ENCODE measurements at regions not wholly inside any gene's neighbourhood (a gene's known extent, or its start where the extent isn't known, plus 50 kb on each side); places are given as distances from the start of the nearest gene placed in this dataset.

DNA sequence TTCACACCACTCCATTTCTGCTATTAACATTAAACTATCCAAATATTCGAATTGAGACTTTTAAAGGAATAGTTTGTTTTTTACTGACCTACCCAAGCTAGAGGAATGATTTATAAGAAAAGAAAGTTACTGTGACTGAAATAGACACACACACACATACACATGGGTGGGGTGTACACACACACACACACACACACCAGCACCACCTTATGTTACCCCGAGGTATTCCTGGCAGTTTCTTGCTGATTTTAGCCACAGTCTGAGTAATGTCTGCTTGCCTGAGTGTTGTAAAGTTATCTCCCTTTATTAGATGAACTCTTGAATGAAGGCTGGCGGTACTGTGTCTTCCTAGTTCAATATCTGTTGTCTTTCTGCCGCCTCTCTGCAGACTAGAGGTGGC, 91.3 kb upstream of the PRKG1 start:
- H3K9me3 ChIP-seq: no peaks in the 10 kb centered on the region
- no peaks in the 10 kb centered on the region for H3K36me3 ChIP-seq
- DNase-seq: no peak
- H3K27ac ChIP-seq: no peak overlapping the region
- no peaks in the 10 kb centered on the region for H3K27me3 ChIP-seq
- peaks cover 0 to 12% (median 0%) of the 10 kb centered on the region in 4 donors for H3K4me1 ChIP-seq
- TF ChIP-seq, protein P1, sequence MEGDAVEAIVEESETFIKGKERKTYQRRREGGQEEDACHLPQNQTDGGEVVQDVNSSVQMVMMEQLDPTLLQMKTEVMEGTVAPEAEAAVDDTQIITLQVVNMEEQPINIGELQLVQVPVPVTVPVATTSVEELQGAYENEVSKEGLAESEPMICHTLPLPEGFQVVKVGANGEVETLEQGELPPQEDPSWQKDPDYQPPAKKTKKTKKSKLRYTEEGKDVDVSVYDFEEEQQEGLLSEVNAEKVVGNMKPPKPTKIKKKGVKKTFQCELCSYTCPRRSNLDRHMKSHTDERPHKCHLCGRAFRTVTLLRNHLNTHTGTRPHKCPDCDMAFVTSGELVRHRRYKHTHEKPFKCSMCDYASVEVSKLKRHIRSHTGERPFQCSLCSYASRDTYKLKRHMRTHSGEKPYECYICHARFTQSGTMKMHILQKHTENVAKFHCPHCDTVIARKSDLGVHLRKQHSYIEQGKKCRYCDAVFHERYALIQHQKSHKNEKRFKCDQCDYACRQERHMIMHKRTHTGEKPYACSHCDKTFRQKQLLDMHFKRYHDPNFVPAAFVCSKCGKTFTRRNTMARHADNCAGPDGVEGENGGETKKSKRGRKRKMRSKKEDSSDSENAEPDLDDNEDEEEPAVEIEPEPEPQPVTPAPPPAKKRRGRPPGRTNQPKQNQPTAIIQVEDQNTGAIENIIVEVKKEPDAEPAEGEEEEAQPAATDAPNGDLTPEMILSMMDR (IDR thresholded peaks at IDR 0.05): no peak
- intact Hi-C loops (cut with DNase I; ENCODE audit: low total_unique reads): no loop called here
- no peak overlapping the region for H3K4me3 ChIP-seq

DNA sequence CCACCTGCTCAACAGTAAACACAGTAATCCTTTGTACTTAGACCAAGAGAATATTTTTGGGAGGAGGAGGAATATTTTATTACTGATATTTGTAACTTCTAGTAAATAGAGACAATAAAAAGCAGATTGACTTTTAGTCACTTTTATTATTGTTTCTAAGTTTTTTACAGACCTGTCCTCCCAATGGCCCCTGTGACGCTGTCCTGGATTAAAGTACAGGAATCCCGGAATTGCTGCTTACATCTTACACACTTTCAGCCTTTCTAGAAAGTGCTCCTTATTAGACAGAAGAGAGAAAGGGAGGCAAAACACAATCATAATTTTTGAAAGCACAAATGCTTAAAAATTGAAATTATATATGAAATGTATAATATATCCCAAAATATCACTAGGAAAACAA, 86.4 kb upstream of the PRKG1 start:
- Histone ChIP-seq H3K4me1 (peaks cover 0 to 21% (median 0%) of the 10 kb centered on the region in 4 donors), H3K27me3 (no peaks in the 10 kb centered on the region), H3K9me3 (no peaks in the 10 kb centered on the region), H3K27ac (no peak overlapping the region), H3K36me3 (no peaks in the 10 kb centered on the region), H3K4me3 (no peak overlapping the region)
- intact Hi-C loops (cut with DNase I; ENCODE audit: low total_unique reads): loop anchor here (2.0 kb wide), 1 partner anchor 47 kb away; no protein-coding TSS in a partner anchor
- TF ChIP-seq, protein P1 (IDR thresholded peaks at IDR 0.05): no peak
- no peak for DNase-seq

DNA sequence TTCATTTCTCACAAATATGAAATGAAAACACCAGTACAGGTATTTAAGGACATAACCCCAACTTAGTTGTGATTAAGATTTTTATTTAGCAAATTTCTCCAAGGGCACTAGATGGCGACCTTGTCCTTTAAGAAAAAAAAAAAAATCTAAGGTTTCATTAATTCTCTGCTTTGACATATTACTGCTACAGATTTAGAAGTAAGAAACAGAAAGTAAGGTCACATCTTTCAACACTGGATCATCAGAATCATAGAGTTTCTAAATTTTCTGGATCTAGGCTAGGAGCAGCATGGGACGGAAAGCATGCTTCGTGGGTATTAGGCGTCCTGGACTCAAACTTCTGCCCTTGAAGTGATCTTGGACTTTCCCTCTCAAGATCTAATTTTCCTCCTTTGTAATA, 85.5 kb upstream of the PRKG1 start:
- intact Hi-C loops (cut with DNase I; ENCODE audit: low total_unique reads): no loop called here
- TF ChIP-seq, protein P1 (IDR thresholded peaks at IDR 0.05): peak; percentile 53 to 59
- DNase-seq: no peak
- Histone ChIP-seq H3K27me3 (no peaks in the 10 kb centered on the region), H3K36me3 (no peaks in the 10 kb centered on the region), H3K27ac (peak overlapping the region; percentile 27 to 95), H3K4me3 (peak overlapping the region; percentile 87 to 92), H3K4me1 (peaks cover 0 to 17% (median 0%) of the 10 kb centered on the region in 4 donors), H3K9me3 (no peaks in the 10 kb centered on the region)

DNA sequence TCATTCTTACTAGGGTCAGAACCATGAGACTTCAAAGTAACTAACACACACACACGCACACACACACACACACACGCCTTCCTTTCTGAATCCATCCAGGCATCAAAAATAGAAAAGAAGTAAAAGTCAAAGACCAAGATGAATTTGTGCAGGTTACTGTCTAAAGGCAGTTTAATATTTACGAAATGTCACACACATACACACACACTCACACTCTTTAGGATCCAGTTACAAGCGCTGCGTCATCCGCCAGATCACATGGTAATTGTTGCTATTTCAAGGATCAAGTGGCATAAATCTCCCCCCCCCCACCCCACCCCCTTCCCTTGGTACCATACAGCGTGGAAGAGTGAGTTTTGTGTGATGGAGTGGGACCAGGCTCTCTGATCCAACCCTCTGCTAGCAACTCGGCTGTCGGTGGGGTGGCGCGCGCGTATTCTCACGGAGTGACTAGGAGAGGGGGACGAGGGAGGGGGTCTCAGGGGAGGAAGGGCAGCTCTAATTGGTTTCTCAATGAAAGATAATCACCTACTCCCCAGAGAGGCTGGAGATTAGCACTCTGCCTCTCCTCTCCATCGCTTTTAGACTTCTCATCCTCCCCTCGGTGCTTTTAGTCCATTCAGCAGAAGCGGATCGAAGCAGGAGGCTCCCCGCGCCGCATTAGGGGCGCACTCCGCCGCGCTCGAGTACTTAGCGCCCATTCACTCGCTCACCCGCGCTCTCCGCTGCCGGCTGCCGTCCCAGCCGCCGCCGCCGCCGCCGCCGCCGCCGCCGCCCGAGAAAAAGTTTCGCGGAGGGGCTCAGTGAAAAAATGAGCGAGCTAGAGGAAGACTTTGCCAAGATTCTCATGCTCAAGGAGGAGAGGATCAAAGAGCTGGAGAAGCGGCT, 83.5 kb upstream of the PRKG1 start:
- Histone ChIP-seq H3K4me1 (peaks cover 0 to 33% (median 0%) of the 10 kb centered on the region in 4 donors), H3K9me3 (no peaks in the 10 kb centered on the region), H3K27ac (peak overlapping the region; percentile 95 to 96), H3K36me3 (no peaks in the 10 kb centered on the region), H3K4me3 (peak overlapping the region; percentile 87 to 92), H3K27me3 (no peaks in the 10 kb centered on the region)
- DNase-seq: peak; percentile 80 to 82
- intact Hi-C loops (cut with DNase I; ENCODE audit: low total_unique reads): loop anchor here (10.0 kb wide), 1 partner anchor 1224 kb away; no protein-coding TSS in a partner anchor
- TF ChIP-seq, protein P1 (IDR thresholded peaks at IDR 0.05): no peak

DNA sequence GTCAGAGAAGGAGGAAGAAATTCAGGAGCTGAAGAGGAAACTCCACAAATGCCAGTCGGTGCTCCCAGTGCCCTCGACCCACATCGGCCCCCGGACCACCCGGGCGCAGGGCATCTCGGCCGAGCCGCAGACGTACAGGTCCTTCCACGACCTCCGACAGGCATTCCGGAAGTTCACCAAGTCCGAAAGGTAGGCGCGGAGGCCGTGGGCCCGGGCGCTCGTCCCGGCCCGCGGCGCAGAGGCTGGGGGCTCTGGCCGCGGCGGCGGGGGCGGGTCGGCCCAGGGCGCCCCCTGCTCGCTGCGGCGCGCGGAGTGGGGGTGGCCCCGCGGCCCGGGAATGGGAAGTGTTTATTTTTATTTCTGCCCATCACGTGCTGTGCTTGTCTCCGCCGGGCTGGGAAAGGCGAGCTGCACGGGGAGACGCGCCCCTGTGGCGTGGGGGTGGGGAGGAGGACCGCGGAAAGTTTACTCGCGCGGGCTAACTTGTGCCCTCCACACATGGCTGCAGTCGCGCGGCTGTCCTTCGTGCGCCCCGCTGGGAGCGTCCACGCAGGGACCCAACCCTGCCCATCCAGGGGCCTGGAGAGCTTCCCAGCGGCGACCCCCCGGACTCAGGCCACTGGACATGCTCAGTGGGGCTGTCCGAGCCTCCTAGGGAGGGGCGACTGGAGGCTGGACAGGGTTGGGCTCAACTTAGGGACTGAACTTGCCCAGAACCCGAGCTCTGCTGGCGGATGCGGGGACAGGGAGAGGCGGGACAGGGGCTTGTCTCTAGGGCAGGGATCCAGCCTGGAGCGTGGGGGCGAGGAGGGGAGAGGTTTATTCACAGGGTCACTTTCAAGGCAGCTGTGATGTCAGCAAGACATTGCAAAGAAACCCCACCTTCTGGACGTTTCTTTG, 82.6 kb upstream of the PRKG1 start:
- H3K36me3 ChIP-seq: no peaks in the 10 kb centered on the region
- H3K27me3 ChIP-seq: no peaks in the 10 kb centered on the region
- H3K4me1 ChIP-seq: peaks cover 0 to 42% (median 1%) of the 10 kb centered on the region in 4 donors
- TF ChIP-seq, protein P1 (IDR thresholded peaks at IDR 0.05): peak in 1 of 2 experiments; percentile 3
- peak; percentile 71 to 88 for DNase-seq
- no peaks in the 10 kb centered on the region for H3K9me3 ChIP-seq
- H3K27ac ChIP-seq: peak overlapping the region; percentile 95 to 96
- intact Hi-C loops (cut with DNase I; ENCODE audit: low total_unique reads): loop anchor here (10.0 kb wide), 1 partner anchor 1223 kb away; no protein-coding TSS in a partner anchor
- peak overlapping the region; percentile 87 to 92 for H3K4me3 ChIP-seq
